ENCODE measurements at regions not wholly inside any gene's neighbourhood (a gene's known extent, or its start where the extent isn't known, plus 50 kb on each side); places are given as distances from the start of the nearest gene placed in this dataset.

- no peak overlapping the region for H2BK120ac ChIP-seq (ENCODE audit: low read depth, low read length)
- no peaks in the 10 kb centered on the region; the same call in 1 of the 2 replicates for H3K27me3 ChIP-seq (ENCODE audit: control insufficient read depth, insufficient read depth, low read length)
- ATAC-seq (ENCODE audit: low read depth) (no peak), DNase-seq (no peak)
- no peak overlapping the region for H2AFZ ChIP-seq (replicated peaks; ENCODE audit: low read length, poor library complexity)
- H2BK15ac ChIP-seq (ENCODE audit: low read depth, low read length), result no peak overlapping the region
- no peak overlapping the region for H3K56ac ChIP-seq (ENCODE audit: extremely low read depth, insufficient read depth, low read length)
- no peak overlapping the region for H4K91ac ChIP-seq (ENCODE audit: insufficient read depth, low read depth, low read length)
- CTCF ChIA-PET, result no interaction called here
- no peaks in the 10 kb centered on the region for H3K4me1 ChIP-seq (ENCODE audit: control insufficient read depth, insufficient read depth, low read length)
- no peaks in the 10 kb centered on the region for H3K9me3 ChIP-seq (ENCODE audit: control insufficient read depth, insufficient read depth, low read length)
- no peaks in the 10 kb centered on the region for H3K79me1 ChIP-seq (ENCODE audit: low read depth in 1 of 2, low read length in 2 of 2)
- no peak overlapping the region for H2AK5ac ChIP-seq (ENCODE audit: low read depth, low read length)
- H3K36me3 ChIP-seq (ENCODE audit: control insufficient read depth, insufficient read depth, low read length), result no peaks in the 10 kb centered on the region
- no peaks in the 10 kb centered on the region for H4K20me1 ChIP-seq (ENCODE audit: insufficient read depth, low read length)
- H3K27ac ChIP-seq (ENCODE audit: insufficient read depth, low read length), result no peak overlapping the region
- in situ Hi-C loops (cut with MboI; ENCODE audit: low sequenced_read_pairs) (no loop called here), dilution Hi-C loops (cut with HindIII; ENCODE audit: low sequenced_read_pairs, unreplicated experiment) (no loop called here), intact Hi-C loops (cut with micrococcal nuclease) (no loop called here)
- POLR2A ChIA-PET (ENCODE audit: unreplicated experiment), result no interaction called here
- H4K8ac ChIP-seq (ENCODE audit: low read depth in 2 of 2, low read length in 2 of 2), result no peak overlapping the region
- no peaks in the 10 kb centered on the region for H3K9me1 ChIP-seq (ENCODE audit: insufficient read depth, low read length)
- H3K18ac ChIP-seq (ENCODE audit: low read depth, low read length), result no peak overlapping the region
- no TSS peak for BruUV-seq (replicated peaks)
- H2BK20ac ChIP-seq (ENCODE audit: low read depth, low read length), result no peak overlapping the region
- no peak overlapping the region for H2AK9ac ChIP-seq (replicated peaks; ENCODE audit: low read depth, low read length, poor library complexity)
- H3K9ac ChIP-seq (ENCODE audit: low read depth, low read length), result no peak overlapping the region
- TF ChIP-seq BHLHE40 (IDR thresholded peaks at IDR 0.05; ENCODE audit: low read depth, low read length) (no peak), RAD21 (IDR thresholded peaks at IDR 0.05; ENCODE audit: low read length) (no peak), MXI1 (IDR thresholded peaks at IDR 0.05; ENCODE audit: borderline replicate concordance, low read depth, low read length) (no peak), MAZ (IDR thresholded peaks at IDR 0.05; ENCODE audit: borderline replicate concordance, low read depth, low read length) (no peak), CEBPB (IDR thresholded peaks at IDR 0.05; ENCODE audit: low read depth, low read length) (no peak), USF2 (IDR thresholded peaks at IDR 0.05; ENCODE audit: low read depth, low read length) (no peak), FOS (IDR thresholded peaks at IDR 0.05; ENCODE audit: low read depth, low read length) (no peak), SMC3 (IDR thresholded peaks at IDR 0.05; ENCODE audit: low read depth, low read length) (no peak)
- TF ChIP-seq, protein P1, sequence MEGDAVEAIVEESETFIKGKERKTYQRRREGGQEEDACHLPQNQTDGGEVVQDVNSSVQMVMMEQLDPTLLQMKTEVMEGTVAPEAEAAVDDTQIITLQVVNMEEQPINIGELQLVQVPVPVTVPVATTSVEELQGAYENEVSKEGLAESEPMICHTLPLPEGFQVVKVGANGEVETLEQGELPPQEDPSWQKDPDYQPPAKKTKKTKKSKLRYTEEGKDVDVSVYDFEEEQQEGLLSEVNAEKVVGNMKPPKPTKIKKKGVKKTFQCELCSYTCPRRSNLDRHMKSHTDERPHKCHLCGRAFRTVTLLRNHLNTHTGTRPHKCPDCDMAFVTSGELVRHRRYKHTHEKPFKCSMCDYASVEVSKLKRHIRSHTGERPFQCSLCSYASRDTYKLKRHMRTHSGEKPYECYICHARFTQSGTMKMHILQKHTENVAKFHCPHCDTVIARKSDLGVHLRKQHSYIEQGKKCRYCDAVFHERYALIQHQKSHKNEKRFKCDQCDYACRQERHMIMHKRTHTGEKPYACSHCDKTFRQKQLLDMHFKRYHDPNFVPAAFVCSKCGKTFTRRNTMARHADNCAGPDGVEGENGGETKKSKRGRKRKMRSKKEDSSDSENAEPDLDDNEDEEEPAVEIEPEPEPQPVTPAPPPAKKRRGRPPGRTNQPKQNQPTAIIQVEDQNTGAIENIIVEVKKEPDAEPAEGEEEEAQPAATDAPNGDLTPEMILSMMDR (conservative IDR thresholded peaks at IDR 0.05; ENCODE audit: low read depth, low read length), result no peak
- no peak overlapping the region for H2BK5ac ChIP-seq (ENCODE audit: low read depth, low read length, poor library complexity, severe bottlenecking)
- no peak overlapping the region for H3K23ac ChIP-seq (ENCODE audit: low read depth, low read length)
- no peak overlapping the region for H3K4ac ChIP-seq (ENCODE audit: low read depth, low read length)
- H3K14ac ChIP-seq (replicated peaks; ENCODE audit: low read depth, low read length), result no peak overlapping the region
- H4K5ac ChIP-seq (ENCODE audit: low read depth, low read length), result no peak overlapping the region
- H3K4me2 ChIP-seq (ENCODE audit: low read depth, low read length), result no peak overlapping the region
- no peak overlapping the region for H3K4me3 ChIP-seq (ENCODE audit: insufficient read depth, low read depth, low read length)
- WGBS, 2 experiments (ENCODE audit: extremely low coverage in 2 of 2, insufficient read length in 1 of 2), result no CpG with 5 or more reads among the region's 3 CpGs
Observed at GRCh38 chr5:107025712-107026497, 644.8 kb downstream of the EFNA5 start.

Measured in IMR-90 (cell line).